Skeletal muscle satellite cell (primary cell): ENCODE measurements at regions not wholly inside any gene's neighbourhood (a gene's known extent, or its start where the extent isn't known, plus 50 kb on each side); places are given as distances from the start of the nearest gene placed in this dataset.

ENCODE experiments used
- H3K27me3 ChIP-seq: 2 replicates; pipeline ENCODE4 v1.7.0; 2013; ENCODE audit warnings: low read length; ENCODE audit not compliant: control insufficient read depth, insufficient read depth
- H3K36me3 ChIP-seq: 2 replicates; pipeline ENCODE4 v1.7.0; 2013; ENCODE audit warnings: mild to moderate bottlenecking, control low read depth, low read length; ENCODE audit not compliant: insufficient read depth
- H3K4me1 ChIP-seq: 2 replicates; pipeline ENCODE4 v1.7.0; 2013; ENCODE audit warnings: low read length; ENCODE audit not compliant: control insufficient read depth, insufficient read depth
- H3K4me2 ChIP-seq: 2 replicates; pipeline ENCODE4 v1.7.0; 2013; ENCODE audit warnings: mild to moderate bottlenecking, low read length
- H3K4me3 ChIP-seq: 2 replicates; pipeline ENCODE4 v1.7.0; 2013; ENCODE audit warnings: low read length
- H3K9ac ChIP-seq: 2 replicates; pipeline ENCODE4 v1.7.0; 2013; ENCODE audit warnings: mild to moderate bottlenecking, low read depth, low read length, moderate library complexity
- H3K9me3 ChIP-seq: replicated peaks from 2 replicates; pipeline ENCODE4 v1.7.0; 2013; ENCODE audit warnings: mild to moderate bottlenecking, control low read depth, low read length

DNA sequence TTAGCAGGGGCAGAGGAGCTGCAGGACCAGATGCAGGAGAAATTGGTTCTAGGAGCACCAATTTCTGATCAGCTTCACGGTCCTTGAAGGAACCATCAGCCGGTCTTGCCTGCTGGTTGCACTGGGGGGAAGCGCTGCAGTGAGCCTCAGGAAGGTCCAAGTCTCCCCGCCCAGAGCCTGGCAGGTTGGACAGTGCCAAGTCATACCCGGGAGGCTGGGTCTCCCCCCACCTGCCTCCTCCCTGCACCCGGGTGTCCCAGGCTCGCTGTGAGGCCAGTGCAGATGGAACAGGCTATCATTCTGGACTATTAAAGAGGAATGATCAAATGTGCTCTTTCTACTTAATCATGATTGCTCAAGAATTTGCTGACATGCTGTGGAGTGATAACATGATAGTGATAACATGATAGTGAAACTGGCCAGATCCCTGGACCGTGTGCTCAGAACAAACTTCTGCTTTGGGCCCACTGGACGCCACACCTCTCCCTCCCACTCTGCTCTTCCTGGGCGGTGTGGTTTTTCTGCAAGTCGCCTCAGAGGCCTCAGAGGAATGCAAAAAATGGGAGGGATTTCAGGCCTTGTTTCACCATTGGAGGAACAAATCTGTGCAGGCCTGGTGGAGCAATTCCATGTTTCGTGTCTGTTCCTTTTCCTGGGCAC is 236.0 kb downstream of the IRF8 start:
- no peaks in the 10 kb centered on the region for H3K4me1 ChIP-seq
- no peak overlapping the region for H3K4me3 ChIP-seq
- H3K27me3 ChIP-seq: no peaks in the 10 kb centered on the region
- H3K4me2 ChIP-seq: no peak overlapping the region
- no peaks in the 10 kb centered on the region for H3K36me3 ChIP-seq
- H3K9ac ChIP-seq: no peak overlapping the region
- H3K9me3 ChIP-seq: no peaks in the 10 kb centered on the region

DNA sequence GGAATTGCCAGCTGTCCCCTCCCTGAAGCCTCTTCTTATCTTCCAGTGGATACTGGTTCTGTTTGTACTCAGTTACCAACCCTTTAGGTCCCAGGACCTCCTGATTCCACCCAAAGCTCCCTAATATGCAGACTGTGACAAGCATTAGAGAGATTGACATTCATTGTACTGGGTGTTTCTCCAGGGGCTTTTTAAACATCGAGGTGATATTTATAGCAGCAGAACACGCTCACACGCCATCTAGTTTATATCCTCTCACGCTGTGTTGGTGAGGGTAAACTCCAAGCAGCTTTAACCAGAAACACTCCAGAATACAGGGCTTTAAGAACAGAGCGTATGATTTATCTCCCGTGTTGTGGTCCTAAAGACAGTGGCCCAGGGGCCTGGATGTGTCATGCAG is 238.4 kb downstream of the IRF8 start:
- H3K27me3 ChIP-seq: no peaks in the 10 kb centered on the region
- no peak overlapping the region for H3K4me3 ChIP-seq
- H3K4me1 ChIP-seq: no peaks in the 10 kb centered on the region
- no peaks in the 10 kb centered on the region for H3K9me3 ChIP-seq
- H3K4me2 ChIP-seq: no peak overlapping the region
- H3K36me3 ChIP-seq: no peaks in the 10 kb centered on the region
- H3K9ac ChIP-seq: no peak overlapping the region

DNA sequence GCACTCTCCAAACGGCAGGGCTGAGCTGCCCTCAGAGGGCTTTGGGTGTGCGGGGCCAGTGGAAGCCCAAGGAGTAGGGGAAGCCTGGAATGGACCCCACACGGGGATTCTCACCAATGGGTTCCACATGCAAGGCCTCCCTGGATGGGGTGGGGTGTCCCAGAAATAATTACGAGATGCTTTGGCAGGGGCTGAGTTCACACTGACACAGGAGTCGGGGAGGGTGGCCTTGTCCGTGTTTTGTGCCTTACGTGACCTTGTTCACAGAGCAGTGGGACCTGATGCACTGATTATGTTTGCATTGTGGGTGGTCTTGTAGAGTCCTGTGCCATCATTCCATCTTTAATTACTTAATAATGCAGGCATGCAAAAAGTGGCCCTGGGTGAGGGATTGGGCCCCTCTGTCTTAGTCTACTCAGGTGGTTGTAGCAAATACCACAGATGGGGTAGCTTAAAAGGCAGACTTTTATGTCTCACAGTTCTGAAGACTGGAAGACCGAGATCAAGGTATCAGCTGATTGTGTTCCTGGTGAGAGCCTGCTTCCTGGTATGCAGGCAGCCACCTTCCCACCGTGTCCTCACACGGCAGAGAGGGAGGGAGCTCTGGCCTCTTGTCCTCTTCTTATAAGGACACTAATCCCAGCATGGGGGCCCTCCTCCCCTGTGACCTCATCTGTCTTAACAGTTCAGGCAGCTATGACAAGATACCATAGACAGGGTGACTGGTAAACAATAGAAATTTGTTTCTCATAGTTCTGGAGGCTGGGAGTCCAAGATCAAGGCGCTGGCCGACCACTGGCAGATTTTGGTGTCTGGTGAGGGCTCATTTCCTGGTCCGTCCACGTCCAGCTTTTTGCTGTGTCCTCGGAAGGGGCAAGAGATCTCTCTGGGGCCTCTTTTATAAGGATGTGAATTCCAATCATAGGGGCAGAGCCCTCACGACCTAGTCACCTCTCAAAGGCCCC is 239.4 kb downstream of the IRF8 start:
- H3K4me1 ChIP-seq: no peaks in the 10 kb centered on the region
- no peak overlapping the region for H3K9ac ChIP-seq
- H3K4me2 ChIP-seq: no peak overlapping the region
- H3K9me3 ChIP-seq: no peaks in the 10 kb centered on the region
- no peak overlapping the region for H3K4me3 ChIP-seq
- H3K36me3 ChIP-seq: no peaks in the 10 kb centered on the region
- H3K27me3 ChIP-seq: no peaks in the 10 kb centered on the region

DNA sequence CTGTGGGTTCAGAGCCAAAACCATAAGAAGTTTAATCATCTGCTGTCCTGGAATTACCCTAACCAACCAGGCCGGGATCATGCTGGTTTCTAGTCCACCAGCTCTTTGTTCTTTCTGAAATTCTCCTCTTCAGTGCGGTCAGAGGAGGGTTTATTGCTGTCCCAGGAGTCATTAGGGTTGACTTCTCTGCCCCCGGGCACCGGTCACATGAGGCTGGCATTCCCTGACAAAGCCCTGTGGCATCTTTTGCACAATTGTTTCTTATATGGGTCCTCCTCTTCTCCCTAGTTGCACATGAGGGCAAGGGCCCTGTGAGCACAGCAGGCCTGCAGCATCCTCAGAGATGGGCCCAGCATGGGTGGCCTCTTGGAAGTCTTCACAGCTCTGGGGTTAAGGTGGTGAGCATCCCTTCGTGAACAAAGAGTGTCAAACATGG is 243.9 kb downstream of the IRF8 start:
- Histone ChIP-seq H3K9ac (no peak overlapping the region), H3K4me1 (no peaks in the 10 kb centered on the region), H3K9me3 (no peaks in the 10 kb centered on the region), H3K4me2 (no peak overlapping the region), H3K4me3 (no peak overlapping the region), H3K36me3 (no peaks in the 10 kb centered on the region), H3K27me3 (no peaks in the 10 kb centered on the region)

DNA sequence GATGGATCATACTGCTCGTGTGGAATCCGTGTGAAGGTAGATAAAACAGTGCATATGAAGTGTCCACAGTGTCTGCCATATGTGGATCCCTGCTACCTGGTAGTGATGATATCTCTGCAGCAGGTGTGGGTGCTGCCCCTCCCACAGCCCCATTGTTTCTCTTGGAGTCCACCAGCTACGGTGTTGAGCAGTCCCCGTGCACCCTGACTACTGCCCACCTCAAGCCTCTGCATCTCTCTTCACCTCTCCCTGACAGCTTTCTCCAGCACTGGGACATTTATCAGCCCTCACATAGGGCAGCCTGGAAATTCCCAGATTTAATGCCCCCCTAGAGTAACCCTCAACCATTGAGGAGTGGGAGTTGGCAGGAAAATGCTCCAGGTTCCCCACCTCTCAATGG is 244.7 kb downstream of the IRF8 start:
- no peaks in the 10 kb centered on the region for H3K4me1 ChIP-seq
- no peaks in the 10 kb centered on the region for H3K9me3 ChIP-seq
- H3K9ac ChIP-seq: no peak overlapping the region
- no peaks in the 10 kb centered on the region for H3K27me3 ChIP-seq
- no peaks in the 10 kb centered on the region for H3K36me3 ChIP-seq
- no peak overlapping the region for H3K4me3 ChIP-seq
- no peak overlapping the region for H3K4me2 ChIP-seq

DNA sequence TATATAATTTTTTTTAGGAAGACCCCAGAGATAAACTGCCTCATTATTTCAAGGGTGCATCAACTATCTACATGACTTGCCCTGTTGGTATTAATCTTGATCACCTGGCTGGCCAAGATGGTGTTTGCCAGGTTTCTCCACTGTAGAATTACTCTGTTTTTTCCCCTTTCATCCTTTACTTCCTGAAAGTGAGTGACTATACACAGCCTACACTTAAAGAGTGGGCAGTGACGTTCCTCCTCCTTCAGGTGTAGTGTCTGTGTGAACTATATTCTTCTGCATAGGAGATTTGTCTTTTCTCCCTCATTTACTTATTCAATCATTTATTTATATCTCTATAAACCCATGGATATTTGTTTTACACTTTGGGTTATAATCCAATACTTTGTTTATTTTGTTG is 246.7 kb downstream of the IRF8 start:
- Histone ChIP-seq H3K9me3 (no peaks in the 10 kb centered on the region), H3K4me2 (no peak overlapping the region), H3K4me3 (no peak overlapping the region), H3K36me3 (no peaks in the 10 kb centered on the region), H3K9ac (no peak overlapping the region), H3K27me3 (no peaks in the 10 kb centered on the region), H3K4me1 (no peaks in the 10 kb centered on the region)

DNA sequence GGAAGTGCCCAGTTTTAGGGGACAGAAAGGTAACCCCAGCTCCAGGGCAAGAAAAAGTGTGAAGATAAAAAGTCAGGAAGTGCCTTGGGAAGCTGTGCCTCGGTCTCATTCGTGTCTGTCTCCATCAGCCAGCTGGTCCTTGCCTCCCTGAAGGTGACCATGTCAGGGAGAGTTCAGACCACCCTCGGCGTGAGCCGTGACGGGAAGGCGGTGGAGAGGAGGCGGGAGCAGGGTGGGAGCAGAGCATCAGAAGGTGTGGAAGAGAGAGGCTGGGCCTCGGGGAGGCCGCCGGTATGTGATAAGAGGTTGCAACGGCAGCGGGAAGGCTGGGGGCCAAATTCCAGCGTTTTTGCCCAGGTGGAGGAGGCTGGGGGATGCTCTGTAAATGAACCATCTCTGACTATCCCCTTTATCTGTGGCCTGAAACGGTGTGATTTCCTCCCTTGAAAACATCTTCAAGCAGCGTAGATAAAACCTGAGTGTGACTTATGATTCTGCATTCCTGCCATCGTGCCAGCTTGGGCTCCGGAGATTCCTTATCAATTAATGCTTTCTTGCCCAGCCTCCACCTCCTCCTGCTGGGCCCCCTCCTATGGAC is 251.8 kb downstream of the IRF8 start:
- H3K9ac ChIP-seq: no peak overlapping the region
- no peak overlapping the region for H3K4me2 ChIP-seq
- no peaks in the 10 kb centered on the region for H3K36me3 ChIP-seq
- no peaks in the 10 kb centered on the region for H3K27me3 ChIP-seq
- H3K9me3 ChIP-seq: no peaks in the 10 kb centered on the region
- H3K4me1 ChIP-seq: no peaks in the 10 kb centered on the region
- no peak overlapping the region for H3K4me3 ChIP-seq

DNA sequence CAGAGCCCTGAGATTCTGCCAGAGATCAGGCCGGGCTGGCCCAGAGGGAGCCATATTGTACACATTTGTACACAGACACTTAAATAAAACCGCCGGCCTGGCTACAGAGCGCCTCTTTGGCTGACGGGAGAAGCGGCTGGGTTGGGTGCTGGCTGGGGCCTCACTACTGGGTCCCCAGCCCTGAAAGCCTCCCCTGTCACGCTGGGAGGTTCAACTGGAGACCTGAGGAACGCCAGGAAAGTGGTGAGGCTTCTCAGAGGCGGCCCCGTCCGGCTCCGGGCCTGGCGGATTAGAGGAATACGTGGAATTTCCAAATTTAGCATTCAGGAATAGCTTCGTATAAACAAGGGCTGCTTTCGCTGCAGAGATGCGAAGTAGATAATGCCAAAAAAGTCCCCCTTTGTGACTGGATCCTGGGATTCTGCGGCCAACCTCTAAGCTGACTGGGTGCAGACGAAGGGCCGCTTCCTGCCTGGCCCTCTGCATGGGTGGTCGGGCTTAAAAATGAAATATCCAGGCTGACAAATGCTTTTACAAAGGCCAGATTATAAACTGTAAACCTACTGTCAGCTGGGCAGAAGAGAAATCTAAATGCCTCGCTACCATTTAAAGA is 252.4 kb downstream of the IRF8 start:
- H3K9me3 ChIP-seq: no peaks in the 10 kb centered on the region
- no peaks in the 10 kb centered on the region for H3K27me3 ChIP-seq
- no peak overlapping the region for H3K4me3 ChIP-seq
- H3K9ac ChIP-seq: no peak overlapping the region
- H3K4me1 ChIP-seq: no peaks in the 10 kb centered on the region
- H3K36me3 ChIP-seq: no peaks in the 10 kb centered on the region
- no peak overlapping the region for H3K4me2 ChIP-seq

DNA sequence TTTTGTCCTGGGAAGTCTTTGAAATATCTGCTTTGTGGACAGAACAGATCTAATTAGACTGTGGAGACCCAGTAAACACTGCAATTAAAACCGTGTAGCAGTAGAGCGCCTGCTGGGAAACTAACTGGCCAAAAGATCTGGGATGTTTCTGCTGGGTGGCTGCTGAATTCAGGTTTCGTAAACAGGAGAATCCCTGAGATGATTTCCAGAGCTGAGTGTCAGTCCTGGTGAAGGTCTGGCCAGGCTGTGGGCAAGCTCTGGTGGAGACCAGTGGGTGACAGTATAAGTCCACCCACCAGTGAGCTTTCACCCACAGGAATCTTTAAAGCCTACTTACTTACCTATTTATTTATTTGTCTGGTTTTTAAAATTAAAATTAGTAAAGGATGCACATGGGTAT is 257.2 kb downstream of the IRF8 start:
- Histone ChIP-seq H3K27me3 (no peaks in the 10 kb centered on the region), H3K9ac (no peak overlapping the region), H3K36me3 (no peaks in the 10 kb centered on the region), H3K4me1 (no peaks in the 10 kb centered on the region), H3K9me3 (no peaks in the 10 kb centered on the region), H3K4me3 (no peak overlapping the region), H3K4me2 (no peak overlapping the region)

DNA sequence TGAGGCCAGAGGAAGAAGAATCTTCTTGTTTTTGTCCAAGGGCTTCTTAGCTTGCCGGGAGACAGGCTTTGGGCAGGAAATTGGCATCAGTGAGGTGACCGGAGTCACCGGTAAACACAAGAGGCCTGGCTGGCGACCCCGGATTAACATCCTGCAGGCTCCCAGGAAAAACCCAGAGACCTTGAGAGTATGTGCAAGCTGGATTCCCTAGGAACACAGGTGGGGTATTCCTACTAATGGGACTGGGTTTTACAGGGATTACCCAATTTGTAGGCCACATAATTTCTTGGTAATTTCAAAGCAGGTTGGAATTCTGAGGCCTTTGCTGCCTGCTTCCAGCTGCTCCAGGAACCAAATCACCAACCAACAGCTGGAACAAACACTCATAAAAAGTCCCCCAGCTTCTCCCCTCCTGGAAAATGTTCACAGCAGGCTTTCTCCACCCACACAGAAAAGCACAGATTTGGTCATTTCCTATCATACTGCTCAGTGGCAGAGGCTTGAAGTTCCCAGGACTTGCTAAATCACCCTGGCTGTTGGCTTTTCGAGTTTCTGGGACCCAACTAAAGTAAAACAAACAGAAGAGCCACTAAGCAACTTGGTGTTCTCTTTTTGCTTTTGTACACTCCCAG is 258.8 kb downstream of the IRF8 start:
- no peaks in the 10 kb centered on the region for H3K36me3 ChIP-seq
- H3K9me3 ChIP-seq: no peaks in the 10 kb centered on the region
- no peaks in the 10 kb centered on the region for H3K4me1 ChIP-seq
- H3K4me2 ChIP-seq: no peak overlapping the region
- no peaks in the 10 kb centered on the region for H3K27me3 ChIP-seq
- no peak overlapping the region for H3K4me3 ChIP-seq
- no peak overlapping the region for H3K9ac ChIP-seq
